ENCODE measurements at regions not wholly inside any gene's neighbourhood (a gene's known extent, or its start where the extent isn't known, plus 50 kb on each side); places are given as distances from the start of the nearest gene placed in this dataset.

GRCh38 chr2:217672472-217672871, 330.3 kb downstream of the TNS1 start:
- H3K27me3 ChIP-seq (ENCODE audit: insufficient read depth, low read length) = no peaks in the 10 kb centered on the region
- H3K27ac ChIP-seq (ENCODE audit: low read depth, low read length) = no peak overlapping the region
- H3K9ac ChIP-seq (ENCODE audit: low read length) = no peak overlapping the region
- H3K4me3 ChIP-seq (ENCODE audit: insufficient read depth, low read depth, low read length) = no peak overlapping the region
- H2AFZ ChIP-seq (ENCODE audit: low read depth, low read length) = no peak overlapping the region
- DNase-seq (ENCODE audit: low read depth) (no peak), FAIRE-seq (no peak)
- Mint-ChIP-seq H3K4me3 (ENCODE audit: unreplicated experiment) (no peak overlapping the region), H3K9me3 (ENCODE audit: unreplicated experiment) (peaks cover 9% of the 10 kb centered on the region), H3K4me1 (ENCODE audit: low read depth, unreplicated experiment) (peaks cover 3% of the 10 kb centered on the region), H3K36me3 (ENCODE audit: low read depth, unreplicated experiment) (peaks cover 4% of the 10 kb centered on the region), H3K27me3 (ENCODE audit: low read depth, unreplicated experiment) (no peaks in the 10 kb centered on the region), H3K27ac (ENCODE audit: unreplicated experiment) (no peak overlapping the region)
- no peaks in the 10 kb centered on the region for H3K36me3 ChIP-seq (ENCODE audit: insufficient read depth, low read length)
- no peaks in the 10 kb centered on the region for H3K79me2 ChIP-seq (ENCODE audit: insufficient read depth, low read length)
- H3K4me2 ChIP-seq (ENCODE audit: low read length) = no peak overlapping the region
- no peaks in the 10 kb centered on the region for H3K4me1 ChIP-seq (ENCODE audit: insufficient read depth, low read length)
- H3K9me3 ChIP-seq (ENCODE audit: insufficient read depth, low read depth, low read length) = no peaks in the 10 kb centered on the region
- TF ChIP-seq CTCF (IDR thresholded peaks at IDR 0.05; ENCODE audit: insufficient read depth, low read depth, low read length) = no peak
- TF ChIP-seq EZH2 (IDR thresholded peaks at IDR 0.05; ENCODE audit: insufficient read depth, low read length) = no peak
- no peaks in the 10 kb centered on the region for H4K20me1 ChIP-seq (ENCODE audit: insufficient read depth, low read length)

- Histone ChIP-seq H3K9ac (ENCODE audit: low read length) (no peak overlapping the region), H3K9me3 (ENCODE audit: insufficient read depth, low read depth, low read length) (no peaks in the 10 kb centered on the region), H3K79me2 (ENCODE audit: insufficient read depth, low read length) (no peaks in the 10 kb centered on the region), H3K36me3 (ENCODE audit: insufficient read depth, low read length) (no peaks in the 10 kb centered on the region), H3K4me2 (ENCODE audit: low read length) (no peak overlapping the region), H3K27me3 (ENCODE audit: insufficient read depth, low read length) (no peaks in the 10 kb centered on the region), H4K20me1 (ENCODE audit: insufficient read depth, low read length) (no peaks in the 10 kb centered on the region), H3K27ac (ENCODE audit: low read depth, low read length) (no peak overlapping the region), H3K4me1 (ENCODE audit: insufficient read depth, low read length) (no peaks in the 10 kb centered on the region), H3K4me3 (ENCODE audit: insufficient read depth, low read depth, low read length) (no peak overlapping the region), H2AFZ (ENCODE audit: low read depth, low read length) (no peak overlapping the region)
- Mint-ChIP-seq H3K36me3 (ENCODE audit: low read depth, unreplicated experiment) (peaks cover 2% of the 10 kb centered on the region), H3K4me3 (ENCODE audit: unreplicated experiment) (no peak overlapping the region), H3K27me3 (ENCODE audit: low read depth, unreplicated experiment) (no peaks in the 10 kb centered on the region), H3K27ac (ENCODE audit: unreplicated experiment) (no peak overlapping the region), H3K4me1 (ENCODE audit: low read depth, unreplicated experiment) (peaks cover 8% of the 10 kb centered on the region), H3K9me3 (ENCODE audit: unreplicated experiment) (peaks cover 6% of the 10 kb centered on the region)
- DNase-seq (ENCODE audit: low read depth) (no peak), FAIRE-seq (no peak)
- TF ChIP-seq EZH2 (IDR thresholded peaks at IDR 0.05; ENCODE audit: insufficient read depth, low read length) (no peak), CTCF (IDR thresholded peaks at IDR 0.05; ENCODE audit: insufficient read depth, low read depth, low read length) (no peak)
These were observed 330.9 kb downstream of the TNS1 start for GRCh38 chr2:217671871-217672270.

- Histone ChIP-seq H3K4me2 (ENCODE audit: low read length) (no peak overlapping the region), H4K20me1 (ENCODE audit: insufficient read depth, low read length) (no peaks in the 10 kb centered on the region), H3K27me3 (ENCODE audit: insufficient read depth, low read length) (no peaks in the 10 kb centered on the region), H3K9ac (ENCODE audit: low read length) (no peak overlapping the region), H3K36me3 (ENCODE audit: insufficient read depth, low read length) (no peaks in the 10 kb centered on the region), H3K4me3 (ENCODE audit: insufficient read depth, low read depth, low read length) (no peak overlapping the region), H3K9me3 (ENCODE audit: insufficient read depth, low read depth, low read length) (no peaks in the 10 kb centered on the region), H2AFZ (ENCODE audit: low read depth, low read length) (no peak overlapping the region), H3K79me2 (ENCODE audit: insufficient read depth, low read length) (no peaks in the 10 kb centered on the region), H3K4me1 (ENCODE audit: insufficient read depth, low read length) (no peaks in the 10 kb centered on the region), H3K27ac (ENCODE audit: low read depth, low read length) (no peak overlapping the region)
- Mint-ChIP-seq H3K9me3 (ENCODE audit: unreplicated experiment) (peaks cover 6% of the 10 kb centered on the region), H3K4me3 (ENCODE audit: unreplicated experiment) (no peak overlapping the region), H3K4me1 (ENCODE audit: low read depth, unreplicated experiment) (peaks cover 14% of the 10 kb centered on the region), H3K27me3 (ENCODE audit: low read depth, unreplicated experiment) (no peaks in the 10 kb centered on the region), H3K27ac (ENCODE audit: unreplicated experiment) (no peak overlapping the region), H3K36me3 (ENCODE audit: low read depth, unreplicated experiment) (peaks cover 2% of the 10 kb centered on the region)
- TF ChIP-seq EZH2 (IDR thresholded peaks at IDR 0.05; ENCODE audit: insufficient read depth, low read length) = no peak
- no peak for TF ChIP-seq CTCF (IDR thresholded peaks at IDR 0.05; ENCODE audit: insufficient read depth, low read depth, low read length)
- FAIRE-seq = no peak
- DNase-seq (ENCODE audit: low read depth) = no peak
These were observed 331.7 kb downstream of the TNS1 start for GRCh38 chr2:217671075-217671474.
